SK-N-SH treated with all-trans-retinoic acid at 6 μM for 48 hours (cell line): ENCODE measurements at regions not wholly inside any gene's neighbourhood (a gene's known extent, or its start where the extent isn't known, plus 50 kb on each side); places are given as distances from the start of the nearest gene placed in this dataset.

Experiments
- ATAC-seq: fragments of 200-7000 bp; cut with Tn5 transposase; 3 replicates; pipeline ENCODE4 v1.9.1; 2020; ENCODE audit warnings: mild to moderate bottlenecking, moderate library complexity
- ARNTL ChIP-seq: fragments of 450-650 bp; formaldehyde crosslinking; IDR thresholded peaks from 2 replicates; pipeline ENCODE4 v1.5.0; 2020; ENCODE audit warnings: low read depth, mild to moderate bottlenecking, moderate library complexity, borderline replicate concordance
- BACH2 ChIP-seq: fragments of 250-450 bp; sonication (Bioruptor Pico); IDR thresholded peaks from 2 replicates; pipeline ENCODE4 v1.9.0; 2021; ENCODE audit warnings: mild to moderate bottlenecking, borderline replicate concordance
- CREB5 ChIP-seq: fragments of 250-450 bp; sonication (Bioruptor Pico); IDR thresholded peaks from 2 replicates; pipeline ENCODE4 v1.5.1; 2020; ENCODE audit warnings: low read depth, mild to moderate bottlenecking, moderate library complexity
- CSDC2 ChIP-seq: fragments of 250-450 bp; sonication (Bioruptor Pico); IDR thresholded peaks from 2 replicates; pipeline ENCODE4 v1.5.0; 2020; ENCODE audit warnings: mild to moderate bottlenecking, moderate library complexity
- ESRRG ChIP-seq: fragments of 250-450 bp; sonication (Bioruptor Pico); IDR thresholded peaks from 2 replicates; pipeline ENCODE4 v1.6.1; 2021; ENCODE audit warnings: mild to moderate bottlenecking
- GLIS3 ChIP-seq: fragments of 250-450 bp; sonication (Bioruptor Pico); IDR thresholded peaks from 2 replicates; pipeline ENCODE4 v1.5.0; 2020; ENCODE audit warnings: mild to moderate bottlenecking, moderate library complexity
- OSR1 ChIP-seq: fragments of 250-450 bp; sonication (Bioruptor Pico); IDR thresholded peaks from 2 replicates; pipeline ENCODE4 v1.8.0; 2022; ENCODE audit warnings: moderate library complexity, mild to moderate bottlenecking, inconsistent platforms
- RARB ChIP-seq: fragments of 250-450 bp; sonication (Bioruptor Pico); IDR thresholded peaks from 2 replicates; pipeline ENCODE4 v1.8.0; 2021; ENCODE audit warnings: mild to moderate bottlenecking, moderate library complexity
- SNAI2 ChIP-seq: fragments of 250-450 bp; sonication (Bioruptor Pico); IDR thresholded peaks from 2 replicates; pipeline ENCODE4 v1.5.0; 2020; ENCODE audit warnings: mild to moderate bottlenecking, moderate library complexity
- TCF4 ChIP-seq: fragments of 250-450 bp; sonication (Bioruptor Pico); IDR thresholded peaks from 2 replicates; pipeline ENCODE4 v1.8.0; 2021; ENCODE audit warnings: mild to moderate bottlenecking, moderate library complexity, borderline replicate concordance
- ZC3H10 ChIP-seq: fragments of 250-450 bp; sonication (Bioruptor Pico); IDR thresholded peaks from 2 replicates; pipeline ENCODE4 v1.5.1; 2021; ENCODE audit warnings: mild to moderate bottlenecking, moderate library complexity
- ZFP3 ChIP-seq: fragments of 250-450 bp; sonication (Bioruptor Pico); IDR thresholded peaks from 2 replicates; pipeline ENCODE4 v1.5.0; 2020; ENCODE audit warnings: mild to moderate bottlenecking, moderate library complexity
- ZFP30 ChIP-seq: fragments of 450-650 bp; formaldehyde crosslinking; IDR thresholded peaks from 2 replicates; pipeline ENCODE4 v1.5.0; 2022; ENCODE audit warnings: mild to moderate bottlenecking, moderate library complexity
- ZNF565 ChIP-seq: fragments of 450-650 bp; formaldehyde crosslinking; conservative IDR thresholded peaks from 2 replicates; pipeline ENCODE4 v1.5.0; 2020; ENCODE audit warnings: low read depth, mild to moderate bottlenecking, moderate library complexity
- ZNF70 ChIP-seq: fragments of 450-650 bp; formaldehyde crosslinking; IDR thresholded peaks from 2 replicates; pipeline ENCODE4 v1.5.0; 2020; ENCODE audit warnings: mild to moderate bottlenecking, moderate library complexity
- ZNF8 ChIP-seq: fragments of 450-650 bp; formaldehyde crosslinking; IDR thresholded peaks from 2 replicates; pipeline ENCODE4 v1.5.0; 2020; ENCODE audit warnings: mild to moderate bottlenecking, moderate library complexity
- TF ChIP-seq, protein P1 (sequence below): fragments of 250-450 bp; sonication (Bioruptor Pico); IDR thresholded peaks from 2 replicates; pipeline ENCODE4 v1.5.1; 2021; ENCODE audit warnings: mild to moderate bottlenecking, moderate library complexity
- TF ChIP-seq, protein P2 (sequence below): fragments of 250-450 bp; sonication (Bioruptor Pico); IDR thresholded peaks from 2 replicates; pipeline ENCODE4 v1.5.0; 2020; ENCODE audit warnings: mild to moderate bottlenecking, moderate library complexity
- TF ChIP-seq, protein P3 (sequence below): fragments of 250-450 bp; sonication (Bioruptor Pico); IDR thresholded peaks from 2 replicates; pipeline ENCODE4 v1.8.0; 2021; ENCODE audit warnings: low read depth, mild to moderate bottlenecking, moderate library complexity, borderline replicate concordance

DNA sequence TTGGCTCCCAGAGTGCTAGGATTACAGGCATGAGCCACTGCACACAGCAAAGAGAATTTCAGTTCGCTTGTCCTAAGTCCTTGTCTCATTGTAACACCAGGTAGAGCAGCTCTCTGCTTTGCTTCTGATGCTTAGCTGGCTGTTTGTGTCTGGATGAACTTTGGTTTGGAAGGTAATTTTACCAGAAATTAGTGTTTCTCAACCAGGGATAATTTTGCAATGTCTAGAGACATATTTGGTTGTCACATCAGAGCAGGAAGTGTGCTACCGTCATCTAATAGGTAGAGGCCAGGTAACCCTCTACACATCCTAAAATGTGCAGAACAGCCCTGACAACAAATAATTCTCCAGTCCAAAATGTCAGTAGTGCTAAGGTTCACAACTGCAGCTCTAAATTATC, 108.8 kb downstream of the SNX18 start:
- ATAC-seq: no peak
- TF ChIP-seq ZC3H10 (CRISPR knock-in tag) (no peak), ZNF70 (no peak), TCF4 (CRISPR knock-in tag) (no peak), OSR1 (CRISPR knock-in tag) (no peak), RARB (CRISPR knock-in tag) (no peak), CREB5 (CRISPR knock-in tag) (no peak), ZNF8 (no peak)

- no peak for ATAC-seq
Measured at GRCh38 chr5:54624805-54625568, 107.4 kb downstream of the SNX18 start.

GRCh38 chr5:54621709-54622108, 104.2 kb downstream of the SNX18 start:
- no peak for ATAC-seq
- TF ChIP-seq ZNF565 (CRISPR knock-in tag) (no peak), CREB5 (CRISPR knock-in tag) (no peak), ZFP3 (no peak), BACH2 (CRISPR knock-in tag) (no peak), ZFP30 (CRISPR knock-in tag) (no peak), RARB (CRISPR knock-in tag) (no peak), SNAI2 (CRISPR knock-in tag) (no peak), OSR1 (CRISPR knock-in tag) (no peak), ESRRG (CRISPR knock-in tag) (no peak), GLIS3 (CRISPR knock-in tag) (no peak), ARNTL (CRISPR knock-in tag) (no peak), CSDC2 (no peak)
- TF ChIP-seq, protein P1, sequence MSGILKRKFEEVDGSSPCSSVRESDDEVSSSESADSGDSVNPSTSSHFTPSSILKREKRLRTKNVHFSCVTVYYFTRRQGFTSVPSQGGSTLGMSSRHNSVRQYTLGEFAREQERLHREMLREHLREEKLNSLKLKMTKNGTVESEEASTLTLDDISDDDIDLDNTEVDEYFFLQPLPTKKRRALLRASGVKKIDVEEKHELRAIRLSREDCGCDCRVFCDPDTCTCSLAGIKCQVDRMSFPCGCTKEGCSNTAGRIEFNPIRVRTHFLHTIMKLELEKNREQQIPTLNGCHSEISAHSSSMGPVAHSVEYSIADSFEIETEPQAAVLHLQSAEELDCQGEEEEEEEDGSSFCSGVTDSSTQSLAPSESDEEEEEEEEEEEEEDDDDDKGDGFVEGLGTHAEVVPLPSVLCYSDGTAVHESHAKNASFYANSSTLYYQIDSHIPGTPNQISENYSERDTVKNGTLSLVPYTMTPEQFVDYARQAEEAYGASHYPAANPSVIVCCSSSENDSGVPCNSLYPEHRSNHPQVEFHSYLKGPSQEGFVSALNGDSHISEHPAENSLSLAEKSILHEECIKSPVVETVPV: no peak
- TF ChIP-seq, protein P2, sequence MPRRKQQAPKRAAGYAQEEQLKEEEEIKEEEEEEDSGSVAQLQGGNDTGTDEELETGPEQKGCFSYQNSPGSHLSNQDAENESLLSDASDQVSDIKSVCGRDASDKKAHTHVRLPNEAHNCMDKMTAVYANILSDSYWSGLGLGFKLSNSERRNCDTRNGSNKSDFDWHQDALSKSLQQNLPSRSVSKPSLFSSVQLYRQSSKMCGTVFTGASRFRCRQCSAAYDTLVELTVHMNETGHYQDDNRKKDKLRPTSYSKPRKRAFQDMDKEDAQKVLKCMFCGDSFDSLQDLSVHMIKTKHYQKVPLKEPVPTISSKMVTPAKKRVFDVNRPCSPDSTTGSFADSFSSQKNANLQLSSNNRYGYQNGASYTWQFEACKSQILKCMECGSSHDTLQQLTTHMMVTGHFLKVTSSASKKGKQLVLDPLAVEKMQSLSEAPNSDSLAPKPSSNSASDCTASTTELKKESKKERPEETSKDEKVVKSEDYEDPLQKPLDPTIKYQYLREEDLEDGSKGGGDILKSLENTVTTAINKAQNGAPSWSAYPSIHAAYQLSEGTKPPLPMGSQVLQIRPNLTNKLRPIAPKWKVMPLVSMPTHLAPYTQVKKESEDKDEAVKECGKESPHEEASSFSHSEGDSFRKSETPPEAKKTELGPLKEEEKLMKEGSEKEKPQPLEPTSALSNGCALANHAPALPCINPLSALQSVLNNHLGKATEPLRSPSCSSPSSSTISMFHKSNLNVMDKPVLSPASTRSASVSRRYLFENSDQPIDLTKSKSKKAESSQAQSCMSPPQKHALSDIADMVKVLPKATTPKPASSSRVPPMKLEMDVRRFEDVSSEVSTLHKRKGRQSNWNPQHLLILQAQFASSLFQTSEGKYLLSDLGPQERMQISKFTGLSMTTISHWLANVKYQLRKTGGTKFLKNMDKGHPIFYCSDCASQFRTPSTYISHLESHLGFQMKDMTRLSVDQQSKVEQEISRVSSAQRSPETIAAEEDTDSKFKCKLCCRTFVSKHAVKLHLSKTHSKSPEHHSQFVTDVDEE (CRISPR knock-in tag): no peak
- TF ChIP-seq, protein P3, sequence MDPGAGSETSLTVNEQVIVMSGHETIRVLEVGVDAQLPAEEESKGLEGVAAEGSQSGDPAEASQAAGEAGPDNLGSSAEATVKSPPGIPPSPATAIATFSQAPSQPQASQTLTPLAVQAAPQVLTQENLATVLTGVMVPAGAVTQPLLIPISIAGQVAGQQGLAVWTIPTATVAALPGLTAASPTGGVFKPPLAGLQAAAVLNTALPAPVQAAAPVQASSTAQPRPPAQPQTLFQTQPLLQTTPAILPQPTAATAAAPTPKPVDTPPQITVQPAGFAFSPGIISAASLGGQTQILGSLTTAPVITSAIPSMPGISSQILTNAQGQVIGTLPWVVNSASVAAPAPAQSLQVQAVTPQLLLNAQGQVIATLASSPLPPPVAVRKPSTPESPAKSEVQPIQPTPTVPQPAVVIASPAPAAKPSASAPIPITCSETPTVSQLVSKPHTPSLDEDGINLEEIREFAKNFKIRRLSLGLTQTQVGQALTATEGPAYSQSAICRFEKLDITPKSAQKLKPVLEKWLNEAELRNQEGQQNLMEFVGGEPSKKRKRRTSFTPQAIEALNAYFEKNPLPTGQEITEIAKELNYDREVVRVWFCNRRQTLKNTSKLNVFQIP (CRISPR knock-in tag): no peak

More at GRCh38 chr5:54624805-54625568, 107.4 kb downstream of the SNX18 start:
- TF ChIP-seq, protein P3 (CRISPR knock-in tag): no peak
- TF ChIP-seq ZFP3: no peak
